Left ventricle myocardium inferior (tissue), 1 donor: ENCODE measurements at regions not wholly inside any gene's neighbourhood (a gene's known extent, or its start where the extent isn't known, plus 50 kb on each side); places are given as distances from the start of the nearest gene placed in this dataset.

Source experiments
- DNase-seq: peaks from one replicate; pipeline ENCODE4 v3.0.0-alpha.2; 2020
- H3K27ac ChIP-seq: fragments of 200-600 bp; replicated peaks from 2 replicates; pipeline ENCODE4 v1.8.0; 2021
- H3K27me3 ChIP-seq: fragments of 200-600 bp; 2 replicates; pipeline ENCODE4 v1.8.0; 2021; ENCODE audit warnings: low read depth
- H3K36me3 ChIP-seq: fragments of 200-600 bp; 2 replicates; pipeline ENCODE4 v1.8.0; 2021
- H3K4me1 ChIP-seq: fragments of 200-600 bp; 2 replicates; pipeline ENCODE4 v1.8.0; 2021
- H3K4me3 ChIP-seq: fragments of 200-600 bp; 2 replicates; pipeline ENCODE4 v1.8.0; 2021; ENCODE audit warnings: mild to moderate bottlenecking, moderate library complexity
- H3K9me3 ChIP-seq: fragments of 200-600 bp; replicated peaks from 2 replicates; pipeline ENCODE4 v1.8.0; 2021
- CTCF ChIP-seq: fragments of 200-600 bp; IDR thresholded peaks from 2 replicates; pipeline ENCODE4 v1.8.0; 2021; ENCODE audit warnings: antibody characterized with exemption, mild to moderate bottlenecking, borderline replicate concordance
- intact Hi-C: fragments of 100-400 bp; cut with micrococcal nuclease; formaldehyde crosslinking; loops from one replicate; pipeline ENCODE4 v1.11.0; 2022
- donor health status: DM: no; HTN: yes; CAD: no; lungs with severe emphysema.

GRCh38 chr20:19112828-19113227 is 99.6 kb upstream of the SLC24A3 start:
- no peak for TF ChIP-seq CTCF
- intact Hi-C loops: no loop called here
- Histone ChIP-seq H3K9me3 (no peaks in the 10 kb centered on the region), H3K4me1 (no peaks in the 10 kb centered on the region), H3K27me3 (no peaks in the 10 kb centered on the region), H3K27ac (no peak overlapping the region), H3K4me3 (no peak overlapping the region), H3K36me3 (no peaks in the 10 kb centered on the region)
- DNase-seq: no peak

GRCh38 chr20:19113343-19113930 is 99.0 kb upstream of the SLC24A3 start:
- no peaks in the 10 kb centered on the region for H3K27me3 ChIP-seq
- no peak for DNase-seq
- H3K9me3 ChIP-seq: no peaks in the 10 kb centered on the region
- H3K27ac ChIP-seq: no peak overlapping the region
- no peak for TF ChIP-seq CTCF
- H3K36me3 ChIP-seq: no peaks in the 10 kb centered on the region
- H3K4me1 ChIP-seq: no peaks in the 10 kb centered on the region
- no peak overlapping the region for H3K4me3 ChIP-seq
- intact Hi-C loops: no loop called here

GRCh38 chr20:19114410-19114809 is 98.0 kb upstream of the SLC24A3 start:
- Histone ChIP-seq H3K36me3 (no peaks in the 10 kb centered on the region), H3K9me3 (no peaks in the 10 kb centered on the region), H3K4me1 (no peaks in the 10 kb centered on the region), H3K27ac (no peak overlapping the region), H3K27me3 (no peaks in the 10 kb centered on the region), H3K4me3 (no peak overlapping the region)
- TF ChIP-seq CTCF: no peak
- intact Hi-C loops: no loop called here
- DNase-seq: no peak

GRCh38 chr20:19115581-19115980 is 96.9 kb upstream of the SLC24A3 start:
- intact Hi-C loops: no loop called here

GRCh38 chr20:19120011-19120410 is 92.4 kb upstream of the SLC24A3 start:
- no peak for DNase-seq
- Histone ChIP-seq H3K4me3 (no peak overlapping the region), H3K27me3 (peaks cover 8% of the 10 kb centered on the region), H3K9me3 (no peaks in the 10 kb centered on the region), H3K27ac (no peak overlapping the region), H3K36me3 (no peaks in the 10 kb centered on the region), H3K4me1 (no peaks in the 10 kb centered on the region)
- TF ChIP-seq CTCF: no peak
- intact Hi-C loops: no loop called here

More at GRCh38 chr20:19115581-19115980, 96.9 kb upstream of the SLC24A3 start:
- Histone ChIP-seq H3K36me3 (no peaks in the 10 kb centered on the region), H3K4me3 (no peak overlapping the region), H3K9me3 (no peaks in the 10 kb centered on the region), H3K4me1 (no peaks in the 10 kb centered on the region), H3K27me3 (no peaks in the 10 kb centered on the region), H3K27ac (no peak overlapping the region)
- no peak for TF ChIP-seq CTCF
- no peak for DNase-seq
